Activated gamma-delta T cell treated with anti-CD3 and anti-CD28 coated beads, Interleukin-2, amount 50 U/mL, for 16 hours (primary cell): ENCODE measurements at regions not wholly inside any gene's neighbourhood (a gene's known extent, or its start where the extent isn't known, plus 50 kb on each side); places are given as distances from the start of the nearest gene placed in this dataset.
A peak's percentile ranks its signal among the peaks of the same experiment; 100 is the strongest.
"Not testable (repeated sequence)": the region's sequence is repeated elsewhere in the genome, so short reads cannot be mapped to it uniquely, and the experiment has no call there.

ENCODE experiments used
- DNase-seq: peaks from one replicate; pipeline ENCODE4 v3.0.0-alpha.2; 2020; ENCODE audit warnings: low read depth

DNA sequence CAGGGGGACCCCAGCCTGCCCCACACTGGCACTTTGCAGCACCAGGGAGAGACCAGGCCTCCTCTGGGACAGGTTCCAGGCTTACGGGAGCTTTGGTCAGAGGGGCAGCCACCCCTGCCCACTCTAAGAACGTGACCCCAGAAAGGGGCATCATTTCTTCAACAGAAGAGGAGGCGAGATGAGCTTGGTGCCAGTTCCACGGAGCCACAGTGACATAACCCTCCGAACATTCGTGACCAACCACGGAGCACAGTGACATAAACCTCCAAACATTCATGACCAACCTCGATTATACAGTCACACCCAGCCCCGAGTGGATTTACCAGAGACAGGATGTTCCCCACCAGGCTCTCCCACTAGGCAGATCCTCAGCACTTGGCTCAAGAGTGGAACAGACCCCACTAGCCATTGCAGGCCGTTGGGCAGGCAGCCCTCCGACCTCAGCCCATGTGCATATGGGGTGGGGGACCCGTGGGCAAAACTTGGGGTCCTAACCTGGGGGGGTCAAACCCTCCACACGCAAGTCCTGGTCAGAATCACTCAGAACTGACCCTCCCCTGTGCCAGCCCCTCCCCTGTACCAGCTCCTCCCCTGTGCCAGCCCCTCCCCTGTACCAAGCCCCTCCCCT lies 112.9 kb downstream of the METRNL start:
- DNase-seq, result no peak

DNA sequence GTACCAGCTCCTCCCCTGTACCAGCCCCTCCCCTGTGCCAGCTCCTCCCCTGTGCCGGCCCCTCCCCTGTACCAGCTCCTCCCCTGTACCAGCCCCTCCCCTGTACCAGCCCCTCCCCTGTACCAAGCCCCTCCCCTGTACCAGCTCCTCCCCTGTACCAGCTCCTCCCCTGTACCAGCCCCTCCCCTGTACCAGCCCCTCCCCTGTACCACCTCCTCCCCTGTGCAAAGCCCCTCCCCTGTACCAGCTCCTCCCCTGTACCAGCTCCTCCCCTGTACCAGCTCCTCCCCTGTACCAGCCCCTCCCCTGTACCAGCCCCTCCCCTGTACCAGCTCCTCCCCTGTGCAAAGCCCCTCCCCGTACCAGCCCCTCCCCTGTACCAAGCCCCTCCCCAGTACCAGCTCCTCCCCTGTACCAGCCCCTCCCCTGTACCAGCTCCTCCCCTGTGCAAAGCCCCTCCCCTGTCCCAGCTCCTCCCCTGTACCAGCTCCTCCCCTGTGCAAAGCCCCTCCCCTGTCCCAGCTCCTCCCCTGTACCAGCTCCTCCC lies 113.5 kb downstream of the METRNL start:
- not testable (repeated sequence) for DNase-seq

DNA sequence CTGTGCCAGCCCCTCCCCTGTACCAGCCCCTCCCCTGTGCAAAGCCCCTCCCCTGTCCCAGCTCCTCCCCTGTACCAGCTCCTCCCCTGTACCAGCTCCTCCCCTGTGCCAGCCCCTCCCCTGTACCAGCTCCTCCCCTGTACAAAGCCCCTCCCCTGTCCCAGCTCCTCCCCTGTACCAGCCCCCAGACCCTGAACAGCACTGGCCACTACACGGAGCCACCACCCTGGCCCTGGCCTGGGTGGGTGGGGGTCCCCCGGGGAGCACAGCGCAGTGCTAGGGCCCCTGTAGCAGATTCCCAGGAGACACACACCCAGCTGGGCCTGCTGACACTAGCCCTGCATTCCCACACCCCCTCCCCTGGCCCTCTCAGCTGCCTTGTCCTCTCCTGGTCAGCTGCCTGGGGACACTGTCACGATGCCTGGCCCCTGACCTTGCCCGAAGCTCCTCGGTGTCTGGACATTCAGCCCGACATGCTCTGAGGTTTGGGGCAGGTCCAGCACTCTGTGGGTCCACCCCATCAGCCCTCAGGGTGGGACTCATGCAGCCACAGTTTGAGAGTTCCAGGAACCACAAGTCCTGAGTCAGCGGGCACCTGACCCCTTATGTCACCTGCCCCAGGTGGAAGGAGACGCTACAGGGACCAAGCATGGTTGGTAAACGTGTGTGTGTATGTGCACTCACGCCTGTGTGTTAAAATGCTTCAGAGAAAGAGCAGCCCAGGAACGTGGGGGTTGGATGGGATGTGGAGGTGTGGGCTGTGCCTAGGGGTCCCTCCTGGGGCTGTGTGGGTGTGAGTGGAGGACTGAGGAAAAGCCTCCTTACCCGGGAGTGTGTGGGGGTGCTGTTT lies 114.2 kb downstream of the METRNL start:
- no peak for DNase-seq

DNA sequence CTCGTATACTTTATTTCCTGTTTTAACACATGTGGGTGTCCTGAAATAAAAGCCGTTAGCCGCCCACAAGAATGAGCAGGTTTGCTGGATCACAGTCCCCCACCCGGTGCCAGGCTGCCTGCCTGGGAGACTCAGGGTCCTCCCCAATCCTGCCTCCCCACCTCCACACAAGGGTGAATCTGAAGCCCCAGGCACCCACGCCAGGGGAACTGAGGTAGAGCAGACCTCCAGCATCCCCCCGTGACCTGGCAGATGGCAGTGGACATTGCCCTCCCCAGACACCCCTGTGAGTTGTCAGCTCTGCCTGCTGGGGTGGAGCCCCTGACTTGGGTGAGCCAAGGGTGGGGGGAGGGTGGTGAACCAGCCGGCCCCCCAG lies 114.8 kb downstream of the METRNL start:
- no peak for DNase-seq

DNA sequence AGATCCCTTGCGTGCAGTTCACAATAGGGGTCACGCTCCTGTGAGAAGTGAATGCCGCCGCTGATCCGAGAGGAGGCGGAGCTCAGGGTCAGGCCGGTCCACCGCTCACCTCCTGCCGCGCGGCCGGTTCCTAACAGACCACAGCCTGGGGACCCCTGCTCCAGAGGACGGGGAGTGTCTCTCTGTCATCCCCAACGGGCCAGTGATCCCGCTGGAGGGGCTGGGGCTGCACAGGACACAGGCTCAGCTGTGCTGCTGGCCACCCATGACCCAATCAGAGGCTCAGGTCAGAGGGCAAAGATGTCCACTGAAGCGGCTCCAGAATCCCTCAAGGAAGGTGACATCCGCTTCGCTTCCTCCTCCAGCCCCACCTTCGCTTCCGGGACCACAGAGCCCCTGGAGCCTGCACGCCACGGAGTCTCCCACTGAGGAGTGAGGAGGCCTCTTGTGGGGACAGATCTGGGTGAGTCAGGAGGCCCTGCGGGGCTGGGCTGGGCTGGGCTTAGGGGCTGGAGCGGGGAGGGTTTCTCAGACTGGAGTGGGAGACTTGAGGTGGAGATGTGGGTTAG lies 115.4 kb downstream of the METRNL start:
- DNase-seq, result no peak

DNA sequence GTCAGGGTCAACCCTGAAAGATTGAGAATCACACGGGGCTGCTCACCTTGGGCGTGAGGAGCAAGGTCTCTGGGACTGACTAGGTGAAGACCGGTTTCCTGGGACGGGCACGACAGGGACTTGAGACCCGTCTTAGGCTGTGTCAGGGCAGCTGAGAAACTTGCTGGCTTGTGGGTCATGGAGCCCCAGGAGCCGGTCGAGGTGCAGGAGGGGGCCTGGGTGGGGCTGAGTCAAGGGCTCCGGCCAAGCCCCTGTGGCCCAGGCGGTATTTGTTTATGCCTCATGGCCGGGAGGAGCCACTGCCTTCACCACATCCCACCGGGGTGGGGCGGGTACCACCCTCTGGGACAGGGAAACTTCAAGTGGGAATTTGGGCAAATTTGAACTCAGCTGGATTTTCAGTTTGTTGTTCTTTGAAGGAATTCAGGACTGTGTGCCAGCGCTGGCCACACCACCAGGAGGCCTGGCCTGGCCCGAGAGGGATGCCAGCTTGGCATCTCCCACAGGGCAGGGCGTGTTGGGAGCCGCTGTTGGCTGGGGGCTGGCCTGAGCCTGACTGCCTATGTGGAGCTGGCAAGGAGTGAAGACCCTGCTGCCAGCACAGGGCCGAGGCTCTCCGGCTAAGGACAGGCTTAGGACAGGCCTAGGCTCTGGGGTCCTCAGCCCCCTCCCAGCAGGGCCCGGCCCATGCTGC lies 116.1 kb downstream of the METRNL start:
- no peak for DNase-seq

DNA sequence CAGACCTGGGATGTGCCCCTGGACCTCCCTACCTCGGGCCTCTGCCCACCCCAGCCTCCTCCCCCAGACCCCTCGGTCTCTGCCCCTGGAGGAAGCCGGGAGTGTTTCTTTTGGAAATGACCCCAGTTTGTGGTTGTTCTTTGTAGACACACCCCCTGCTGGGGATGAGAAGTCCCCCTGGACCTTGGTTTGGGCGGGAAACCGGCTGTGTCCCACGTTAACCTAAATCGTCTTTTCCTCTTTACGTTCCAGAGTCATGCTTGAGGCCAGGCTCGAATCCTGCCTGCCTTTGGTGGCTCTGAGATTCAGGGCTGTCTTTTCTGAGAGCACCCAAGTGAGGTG lies 116.6 kb downstream of the METRNL start:
- DNase-seq, result no peak

DNA sequence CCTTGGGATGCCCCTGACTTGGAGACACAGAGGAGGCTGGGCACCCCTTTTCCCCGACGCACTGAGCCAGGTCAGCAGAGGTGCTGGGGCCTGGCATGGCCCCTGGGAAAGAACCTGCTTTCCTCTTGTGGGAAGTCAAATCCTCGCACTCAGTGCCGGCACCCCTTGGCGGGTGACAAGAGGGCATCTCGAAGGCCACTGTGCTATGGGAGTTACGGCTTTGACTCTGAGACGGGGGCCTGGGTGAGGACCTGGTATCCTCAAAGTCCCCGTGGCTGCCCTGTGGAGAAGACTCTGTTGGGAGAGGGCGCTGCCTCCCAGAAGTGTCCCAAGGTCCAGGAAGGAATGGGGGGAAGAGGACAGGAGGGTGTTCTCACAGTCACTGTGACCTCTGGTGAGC lies 117.0 kb downstream of the METRNL start:
- DNase-seq, result no peak

DNA sequence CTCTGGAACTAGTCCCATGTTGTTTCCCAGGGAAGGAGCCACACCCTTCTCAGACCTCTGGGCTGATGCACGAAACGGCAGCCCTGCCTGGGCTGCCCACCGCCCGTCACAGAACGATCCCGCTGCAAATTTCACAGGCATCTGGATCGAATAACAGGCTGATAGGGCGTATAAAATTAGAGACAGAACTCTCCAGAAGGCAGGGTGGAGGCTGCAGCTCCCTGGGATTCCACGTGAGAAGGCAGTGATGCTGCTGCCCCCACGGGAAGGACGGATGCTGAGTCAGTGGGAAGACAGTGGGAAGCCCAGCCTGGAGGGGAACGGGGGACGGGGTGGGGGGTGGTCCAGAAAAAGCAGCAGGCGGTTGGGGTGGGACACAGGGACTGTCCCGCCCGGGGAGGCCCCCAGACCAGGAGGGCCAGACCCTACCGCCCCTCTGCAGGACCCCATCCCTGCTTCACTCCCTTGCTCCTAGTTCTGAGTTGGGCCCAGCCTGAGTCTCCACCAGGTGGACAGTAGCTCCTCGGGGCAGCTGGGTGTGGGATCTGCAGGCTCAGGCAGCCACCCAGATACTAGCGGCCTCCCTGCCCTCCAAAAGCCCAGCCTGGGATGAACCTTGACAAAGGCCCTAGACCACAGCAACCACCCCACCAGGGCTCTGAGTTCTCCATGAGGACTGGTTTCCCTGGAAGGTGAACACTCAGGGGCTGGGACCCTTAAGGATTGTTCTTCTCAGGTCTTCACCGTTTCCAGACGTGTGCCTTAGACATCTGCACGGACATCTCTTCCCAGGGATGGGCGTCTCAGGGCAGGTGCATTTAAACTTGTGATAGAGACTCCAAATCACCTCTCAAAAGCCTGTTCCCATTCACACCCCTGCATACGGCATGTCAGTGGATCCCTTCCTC lies 117.8 kb downstream of the METRNL start:
- DNase-seq, result no peak

DNA sequence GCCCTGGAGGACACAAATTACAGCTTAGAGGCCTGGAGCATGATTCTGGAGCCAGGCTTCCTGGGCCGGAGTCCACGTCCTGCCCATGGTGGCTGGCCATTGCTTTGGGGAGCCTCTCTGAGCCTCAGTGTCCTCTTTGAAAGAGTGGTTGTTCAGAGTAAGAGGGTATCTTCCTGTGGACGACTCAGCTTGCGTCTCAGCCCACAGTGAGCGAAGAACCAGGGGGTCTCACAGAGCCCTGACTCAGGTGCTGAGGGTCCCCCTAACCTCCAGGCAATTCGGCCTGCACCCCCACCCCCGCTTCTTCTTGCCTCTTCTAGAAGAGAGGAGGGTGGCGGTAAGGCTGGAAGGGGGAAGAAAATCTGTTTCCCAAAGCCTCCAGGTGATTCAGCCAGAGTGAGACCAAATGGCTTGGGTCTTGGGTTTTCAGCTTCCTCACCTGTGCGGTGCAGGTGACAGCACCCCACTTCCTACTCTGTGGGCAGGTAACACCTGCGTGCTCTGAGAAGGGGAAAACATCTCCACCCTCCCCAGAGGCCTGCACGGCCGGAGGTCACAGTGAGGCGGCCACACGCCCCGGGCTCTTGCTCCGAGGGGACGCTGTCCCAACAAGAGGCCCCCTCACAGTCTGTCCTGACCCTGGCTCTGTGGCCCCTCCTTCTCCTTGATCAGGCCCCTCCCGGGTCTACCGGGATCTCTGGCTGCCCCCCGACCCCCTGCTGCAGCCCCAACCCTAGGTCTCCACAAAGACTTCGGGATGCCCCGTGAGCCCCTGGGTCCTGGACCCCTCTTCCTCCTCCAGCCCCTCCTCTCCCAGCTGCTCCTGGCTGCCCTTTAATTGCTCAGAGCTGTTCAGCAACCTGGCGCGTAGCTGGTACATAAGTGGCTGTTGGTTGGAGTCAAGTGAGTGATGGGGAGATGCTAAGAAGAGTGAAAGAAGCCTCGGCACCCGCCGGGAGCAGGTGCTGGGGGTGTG lies 119.2 kb downstream of the METRNL start:
- no peak for DNase-seq

DNA sequence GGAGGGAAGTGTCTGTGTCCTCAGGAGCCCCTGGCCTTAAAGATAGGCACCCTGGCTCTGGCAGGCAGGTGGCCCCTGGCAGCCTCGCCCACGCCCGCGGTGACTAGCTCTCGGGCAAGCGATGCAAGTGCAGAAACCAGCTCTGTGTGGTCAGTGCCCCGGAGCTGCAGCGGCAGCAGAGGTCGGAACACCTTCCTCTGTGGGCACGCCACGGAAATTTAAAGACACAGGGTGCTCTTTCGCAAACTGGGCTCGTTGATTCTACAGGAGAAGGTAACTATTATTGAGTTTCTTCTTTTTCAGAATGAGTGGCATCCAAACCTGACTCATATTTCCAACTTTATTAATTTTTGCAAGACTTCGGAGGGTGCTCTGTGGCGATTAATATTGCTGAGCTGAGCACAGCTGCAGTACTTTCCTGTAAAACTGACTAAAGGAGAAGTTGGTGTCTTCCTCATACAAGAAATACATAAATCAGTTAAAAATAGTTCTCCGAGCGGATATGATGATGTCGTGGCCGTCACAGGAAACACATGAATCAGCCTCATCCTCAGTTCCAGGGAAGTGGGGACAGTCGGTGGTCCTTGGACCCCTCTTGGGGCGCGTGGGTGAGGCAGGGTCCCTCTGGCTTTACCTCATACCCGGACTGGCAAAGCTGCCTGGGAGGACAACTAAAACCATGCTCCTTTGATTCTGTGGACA lies 120.2 kb downstream of the METRNL start:
- DNase-seq, result peak; percentile 39

DNA sequence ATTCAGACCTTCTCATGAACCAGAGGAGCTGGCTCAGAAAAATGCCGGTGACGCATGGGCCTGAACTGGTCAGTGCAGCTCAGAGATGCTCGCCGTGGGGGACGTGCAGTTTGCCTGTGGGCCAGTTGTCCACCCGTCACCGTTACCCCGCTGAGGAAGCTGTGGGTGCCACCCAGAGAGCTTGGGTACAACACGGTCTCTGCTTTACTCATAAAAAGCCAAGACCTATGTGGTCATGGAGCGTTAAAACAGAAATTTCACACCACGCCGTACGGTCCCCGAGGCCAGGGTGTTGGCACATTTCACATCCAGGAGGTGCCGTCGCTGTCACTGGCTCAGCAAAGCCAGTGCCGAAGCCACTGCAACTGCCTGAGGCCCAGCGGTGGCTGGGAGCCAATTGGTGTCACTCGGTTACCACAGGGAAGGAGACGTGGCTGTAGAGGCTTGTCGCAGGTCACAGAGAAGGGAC lies 120.9 kb downstream of the METRNL start:
- peak; percentile 57 for DNase-seq

DNA sequence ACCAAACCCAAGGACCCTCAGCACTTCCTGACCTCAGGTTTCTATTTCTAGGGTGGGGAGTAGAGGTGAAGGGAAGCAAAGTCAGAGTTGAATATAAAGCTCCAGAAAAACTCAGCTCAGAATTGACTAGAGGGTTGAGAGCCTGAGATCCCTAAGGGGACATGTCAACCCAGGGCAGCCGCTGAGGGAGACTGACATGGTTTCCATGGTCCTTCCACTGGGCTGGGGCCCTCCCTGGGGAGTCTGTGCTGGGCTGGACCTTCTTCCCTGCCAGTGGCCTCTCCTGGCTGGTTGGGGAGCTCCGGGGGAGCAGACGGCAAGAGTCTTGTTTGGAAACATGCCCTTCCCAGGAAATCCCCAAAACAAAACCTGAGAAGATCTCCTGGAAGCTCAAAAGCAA lies 121.3 kb downstream of the METRNL start:
- DNase-seq, result no peak

DNA sequence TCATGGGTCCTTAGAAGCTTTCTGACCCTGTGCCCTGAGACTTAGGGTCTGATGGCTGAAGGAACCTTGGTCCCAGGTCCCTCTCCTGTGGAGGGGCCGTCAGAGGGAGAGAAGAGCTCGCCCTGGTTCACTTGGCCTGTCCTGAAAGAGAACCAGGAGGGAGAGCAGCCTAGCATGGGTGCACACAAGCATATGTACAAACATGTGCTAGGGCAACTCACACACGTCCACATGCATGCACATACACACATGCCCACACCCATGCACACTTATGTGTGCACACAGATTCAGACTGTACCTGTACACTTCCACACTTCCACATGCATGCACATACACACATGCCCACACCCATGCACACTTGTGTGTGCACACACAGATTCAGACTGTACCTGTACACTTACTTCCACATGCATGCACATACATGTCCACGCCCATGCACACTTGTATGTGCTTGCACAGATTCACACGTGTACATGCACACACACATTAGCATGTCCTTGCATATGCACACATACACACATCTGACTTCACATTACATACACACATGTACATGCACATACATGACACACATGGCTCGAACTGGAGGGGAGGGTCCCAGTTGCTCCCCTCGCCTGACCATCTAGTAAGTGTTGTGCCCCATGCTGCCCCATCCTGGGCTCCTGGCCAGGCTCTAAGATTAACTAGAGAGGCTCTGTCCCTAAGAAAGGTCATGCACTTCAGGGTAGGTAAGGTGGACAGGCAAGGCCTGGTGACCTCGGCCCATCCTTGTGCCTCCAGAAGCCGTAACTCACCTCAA lies 122.0 kb downstream of the METRNL start:
- no peak for DNase-seq

DNA sequence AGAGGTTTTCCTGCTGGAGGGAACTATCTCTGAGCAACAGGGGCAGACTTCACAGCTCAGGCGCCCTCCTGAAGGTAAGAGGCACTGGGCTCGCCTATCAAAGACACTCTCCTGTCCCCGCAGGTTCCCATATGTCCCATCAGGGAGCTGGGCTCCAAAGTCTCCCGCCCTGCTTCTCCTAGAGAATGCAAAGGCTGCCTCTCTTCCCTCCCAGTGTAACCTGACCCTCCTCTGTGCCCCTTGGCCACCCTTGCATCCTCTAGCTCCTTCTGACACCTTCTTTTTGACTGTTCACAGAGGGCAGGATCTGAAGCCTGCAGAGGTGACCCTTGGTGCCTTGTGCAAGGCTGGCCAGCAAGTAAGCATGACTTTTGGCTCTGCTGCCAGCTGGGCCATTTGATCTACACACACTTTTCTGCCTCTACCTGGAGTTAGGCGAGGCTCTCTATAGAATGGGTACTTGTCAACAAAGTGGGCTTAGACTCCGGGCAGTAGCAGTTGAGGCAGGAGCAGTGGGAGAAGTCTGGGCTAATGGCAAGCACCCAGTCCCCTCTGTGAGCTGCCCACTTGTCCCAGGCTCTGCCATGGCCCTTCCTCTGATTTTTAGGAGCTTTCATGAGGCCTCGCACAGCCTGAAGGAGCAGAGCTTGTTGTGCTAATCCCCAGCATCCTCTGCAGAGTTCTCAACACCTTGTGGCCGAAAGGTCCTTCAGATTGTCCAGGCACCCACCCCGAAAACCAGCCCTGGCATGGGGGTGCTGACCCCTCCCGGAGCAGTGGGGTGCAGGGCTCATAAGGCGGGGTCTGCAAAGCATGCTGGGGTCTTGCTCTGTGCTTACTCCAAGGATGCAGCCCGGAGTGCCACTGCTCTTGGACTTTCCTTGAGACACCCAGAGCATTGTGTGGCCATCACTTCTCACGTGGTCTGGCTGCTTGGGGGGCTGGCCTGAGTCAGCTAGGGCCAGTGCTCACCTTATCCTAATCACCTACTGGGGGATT lies 122.9 kb downstream of the METRNL start:
- no peak for DNase-seq

DNA sequence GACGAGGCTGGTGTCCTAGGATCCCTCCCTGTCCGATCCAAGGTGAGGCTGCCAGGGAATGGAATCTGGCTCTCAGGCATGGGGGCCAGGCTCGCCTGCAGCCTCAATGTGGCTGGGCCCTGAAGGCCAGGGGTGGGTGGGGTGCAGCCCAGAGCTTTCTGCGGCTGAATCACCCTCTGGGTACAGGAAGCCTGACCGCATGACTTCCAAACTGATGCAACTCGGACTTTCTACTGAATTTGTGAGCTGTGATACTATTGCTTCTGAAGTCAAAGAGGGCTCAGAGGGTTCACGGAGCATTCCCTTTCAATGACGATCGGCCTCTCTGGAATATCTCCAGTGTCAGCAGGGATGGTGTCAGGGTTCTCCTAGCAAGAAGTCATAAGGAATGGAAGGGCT lies 123.7 kb downstream of the METRNL start:
- DNase-seq, result no peak

DNA sequence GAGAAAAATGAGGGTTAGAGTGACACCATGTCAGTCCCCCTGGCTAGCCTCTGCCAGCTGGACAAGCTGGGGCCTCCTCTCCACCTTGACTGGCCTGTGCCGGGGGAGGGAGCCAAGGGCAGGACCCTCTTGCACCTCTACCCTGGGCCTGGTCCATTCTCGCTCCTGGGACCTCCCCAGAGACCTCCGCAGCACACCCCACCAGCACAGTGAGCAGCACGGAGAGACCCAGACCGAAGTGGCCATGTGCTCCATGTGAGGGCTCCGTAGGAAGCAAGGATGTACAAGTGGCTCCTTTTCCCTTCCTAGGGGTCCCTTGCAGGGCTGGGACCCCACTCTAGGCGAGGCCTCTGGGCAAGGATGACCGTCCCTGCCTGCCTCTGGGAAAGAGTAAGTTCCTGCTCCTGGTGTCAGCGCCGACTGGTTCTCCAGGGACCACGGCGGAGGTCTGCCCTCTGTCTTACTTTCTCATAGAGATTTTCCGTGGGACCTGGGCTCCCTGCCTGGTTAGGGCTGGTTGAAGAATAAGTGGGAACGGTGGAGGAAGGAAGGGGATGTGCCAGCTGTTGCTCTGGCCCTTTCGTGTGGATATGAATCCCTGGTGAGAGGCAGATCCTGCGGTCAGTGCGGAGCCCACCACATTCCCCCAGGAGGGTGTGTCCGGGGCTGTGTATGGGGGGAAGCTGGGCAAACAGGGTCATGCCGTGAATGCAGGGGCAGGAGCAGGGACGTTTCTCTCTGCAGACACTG lies 124.2 kb downstream of the METRNL start:
- no peak for DNase-seq
